ENCODE measurements at regions not wholly inside any gene's neighbourhood (a gene's known extent, or its start where the extent isn't known, plus 50 kb on each side); places are given as distances from the start of the nearest gene placed in this dataset.
"Not testable (repeated sequence)": the region's sequence is repeated elsewhere in the genome, so short reads cannot be mapped to it uniquely, and the experiment has no call there.

GRCh38 chr19:34871911-34872310 lies 54.8 kb upstream of the ZNF30 start:
- DNase-seq (ENCODE audit: low read depth, low spot score): not testable (repeated sequence)

GRCh38 chr19:34867631-34868030 lies 59.1 kb upstream of the ZNF30 start:
- DNase-seq (ENCODE audit: low read depth, low spot score): peak; percentile 19

GRCh38 chr19:34865225-34865624 lies 61.5 kb upstream of the ZNF30 start:
- not testable (repeated sequence) for DNase-seq (ENCODE audit: low read depth, low spot score)

- peak; percentile 24 for DNase-seq (ENCODE audit: low read depth, low spot score)
Observed at GRCh38 chr19:34859823-34860736, 66.6 kb upstream of the ZNF30 start.

GRCh38 chr19:34859325-34859724 lies 67.4 kb upstream of the ZNF30 start:
- DNase-seq (ENCODE audit: low read depth, low spot score): not testable (repeated sequence)

GRCh38 chr19:34856052-34856451 lies 70.7 kb upstream of the ZNF30 start:
- no peak for DNase-seq (ENCODE audit: low read depth, low spot score)

GRCh38 chr19:34853369-34853768 lies 73.3 kb upstream of the ZNF30 start:
- DNase-seq (ENCODE audit: low read depth, low spot score): no peak

GRCh38 chr19:34852669-34853068 lies 74.0 kb upstream of the ZNF30 start:
- DNase-seq (ENCODE audit: low read depth, low spot score): no peak

- peak; percentile 26 for DNase-seq (ENCODE audit: low read depth, low spot score)
Observed at GRCh38 chr19:34851277-34851804, 75.4 kb upstream of the ZNF30 start.

GRCh38 chr19:34847393-34847792 lies 74.4 kb upstream of the ZNF599 start:
- no peak for DNase-seq (ENCODE audit: low read depth, low spot score)

GRCh38 chr19:34844277-34844676 lies 71.3 kb upstream of the ZNF599 start:
- no peak for DNase-seq (ENCODE audit: low read depth, low spot score)

GRCh38 chr19:34841780-34842179 lies 68.8 kb upstream of the ZNF599 start:
- DNase-seq (ENCODE audit: low read depth, low spot score): no peak

GRCh38 chr19:34838753-34839431 lies 65.9 kb upstream of the ZNF599 start:
- peak; percentile 73 for DNase-seq (ENCODE audit: low read depth, low spot score)

- DNase-seq (ENCODE audit: low read depth, low spot score): peak; percentile 16
Observed at GRCh38 chr19:34838248-34838647, 65.2 kb upstream of the ZNF599 start.

GRCh38 chr19:34837262-34837661 lies 64.2 kb upstream of the ZNF599 start:
- DNase-seq (ENCODE audit: low read depth, low spot score): no peak

- DNase-seq (ENCODE audit: low read depth, low spot score): no peak
Observed at GRCh38 chr19:34835631-34836351, 62.8 kb upstream of the ZNF599 start.

- no peak for DNase-seq (ENCODE audit: low read depth, low spot score)
Observed at GRCh38 chr19:34834472-34835061, 61.6 kb upstream of the ZNF599 start.

GRCh38 chr19:34832581-34833112 lies 59.6 kb upstream of the ZNF599 start:
- no peak for DNase-seq (ENCODE audit: low read depth, low spot score)

- DNase-seq (ENCODE audit: low read depth, low spot score): no peak
Observed at GRCh38 chr19:34831714-34832113, 58.7 kb upstream of the ZNF599 start.

GRCh38 chr19:34828156-34828555 lies 55.1 kb upstream of the ZNF599 start:
- no peak for DNase-seq (ENCODE audit: low read depth, low spot score)

- DNase-seq (ENCODE audit: low read depth, low spot score): no peak
Observed at GRCh38 chr19:34825212-34825611, 52.2 kb upstream of the ZNF599 start.
